IgD-negative memory B cell (primary cell): ENCODE measurements at regions not wholly inside any gene's neighbourhood (a gene's known extent, or its start where the extent isn't known, plus 50 kb on each side); places are given as distances from the start of the nearest gene placed in this dataset.

Experiments used
- H3K27ac Mint-ChIP-seq, 3 donors: one replicate each; pipeline ENCODE4 v1.8.0; 2020 to 2022; ENCODE audit warnings: mild to moderate bottlenecking in 3 of 3, mixed read lengths in 3 of 3, moderate library complexity in 1 of 3
- H3K27me3 Mint-ChIP-seq: one replicate; pipeline ENCODE4 v1.8.0; 2021; ENCODE audit warnings: mixed read lengths
- H3K36me3 Mint-ChIP-seq: one replicate; pipeline ENCODE4 v1.8.0; 2020; ENCODE audit warnings: mild to moderate bottlenecking, mixed read lengths
- H3K4me1 Mint-ChIP-seq, 3 donors: one replicate each; pipeline ENCODE4 v1.8.0; 2020 to 2022; ENCODE audit warnings: mixed read lengths in 3 of 3, mild to moderate bottlenecking in 1 of 3
- H3K4me3 Mint-ChIP-seq, 4 donors: one replicate each; pipeline ENCODE4 v1.8.0; 2020 to 2022; ENCODE audit warnings: mild to moderate bottlenecking in 4 of 4, mixed read lengths in 4 of 4, moderate library complexity in 3 of 4
- H3K9me3 Mint-ChIP-seq, 3 donors: one replicate each; pipeline ENCODE4 v1.8.0; 2020 to 2021; ENCODE audit warnings: mixed read lengths in 3 of 3, mild to moderate bottlenecking in 1 of 3

- Mint-ChIP-seq H3K27ac (no peak overlapping the region), H3K9me3 (peaks cover 0 to 3% (median 3%) of the 10 kb centered on the region in 3 donors), H3K4me1 (no peaks in the 10 kb centered on the region), H3K36me3 (no peaks in the 10 kb centered on the region), H3K4me3 (no peak overlapping the region), H3K27me3 (no peaks in the 10 kb centered on the region)
Observed at GRCh38 chr7:124692425-124692824, 73.2 kb downstream of the GPR37 start.

GRCh38 chr7:124690840-124691239, 74.8 kb downstream of the GPR37 start:
- Mint-ChIP-seq H3K4me3 (no peak overlapping the region), H3K27me3 (no peaks in the 10 kb centered on the region), H3K9me3 (peaks cover 0 to 4% (median 3%) of the 10 kb centered on the region in 3 donors), H3K27ac (no peak overlapping the region), H3K4me1 (no peaks in the 10 kb centered on the region), H3K36me3 (no peaks in the 10 kb centered on the region)

DNA sequence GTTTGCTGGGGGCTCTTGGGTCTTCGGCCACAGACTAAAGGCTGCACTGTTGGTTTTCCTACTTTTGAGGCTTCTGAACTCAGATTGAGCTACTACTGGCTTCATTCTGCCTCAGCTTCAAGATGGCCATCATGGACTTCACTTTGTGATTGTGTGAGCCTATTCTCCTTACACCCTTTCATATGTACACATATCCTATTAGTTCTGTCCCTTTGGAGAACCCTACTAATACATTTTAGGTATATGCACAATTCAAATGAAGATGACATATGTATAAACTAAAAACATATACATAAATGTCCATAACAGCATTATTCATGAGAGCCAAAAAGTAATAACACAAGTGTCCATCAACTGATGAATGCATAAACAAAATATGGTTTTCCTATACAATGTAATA, 75.7 kb downstream of the GPR37 start:
- H3K9me3 Mint-ChIP-seq: peaks cover 0 to 4% (median 3%) of the 10 kb centered on the region in 3 donors
- no peaks in the 10 kb centered on the region for H3K4me1 Mint-ChIP-seq
- H3K27me3 Mint-ChIP-seq: no peaks in the 10 kb centered on the region
- no peak overlapping the region for H3K27ac Mint-ChIP-seq
- H3K4me3 Mint-ChIP-seq: no peak overlapping the region
- H3K36me3 Mint-ChIP-seq: no peaks in the 10 kb centered on the region

- H3K27ac Mint-ChIP-seq: no peak overlapping the region
- H3K27me3 Mint-ChIP-seq: no peaks in the 10 kb centered on the region
- H3K4me3 Mint-ChIP-seq: peak overlapping the region in 1 of 4 donors; percentile 14
- peaks cover 0 to 4% (median 3%) of the 10 kb centered on the region in 3 donors for H3K9me3 Mint-ChIP-seq
- H3K36me3 Mint-ChIP-seq: no peaks in the 10 kb centered on the region
- H3K4me1 Mint-ChIP-seq: no peaks in the 10 kb centered on the region
Observed at GRCh38 chr7:124689523-124689922, 76.1 kb downstream of the GPR37 start.

DNA sequence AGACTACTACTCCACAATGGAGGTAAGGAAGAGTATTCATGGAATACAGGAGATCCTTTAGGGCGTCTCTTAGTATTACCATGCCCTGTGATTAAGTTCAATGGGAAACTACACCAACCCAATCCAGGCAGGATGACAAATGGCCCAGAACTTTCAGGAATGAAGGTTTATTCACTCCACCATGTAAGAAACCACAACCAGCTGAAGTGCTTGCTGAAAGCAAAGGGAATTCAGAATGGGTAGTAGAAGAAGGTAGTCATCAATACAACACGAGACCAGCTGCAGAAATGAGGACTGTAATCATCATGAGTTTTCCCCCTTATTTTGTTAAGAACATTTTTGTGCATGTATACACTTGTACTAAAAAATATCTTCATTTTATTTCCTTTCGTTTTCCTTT, 76.6 kb downstream of the GPR37 start:
- no peak overlapping the region for H3K27ac Mint-ChIP-seq
- H3K4me3 Mint-ChIP-seq: no peak overlapping the region
- H3K36me3 Mint-ChIP-seq: no peaks in the 10 kb centered on the region
- peaks cover 0 to 4% (median 1%) of the 10 kb centered on the region in 3 donors for H3K9me3 Mint-ChIP-seq
- H3K27me3 Mint-ChIP-seq: no peaks in the 10 kb centered on the region
- no peaks in the 10 kb centered on the region for H3K4me1 Mint-ChIP-seq

DNA sequence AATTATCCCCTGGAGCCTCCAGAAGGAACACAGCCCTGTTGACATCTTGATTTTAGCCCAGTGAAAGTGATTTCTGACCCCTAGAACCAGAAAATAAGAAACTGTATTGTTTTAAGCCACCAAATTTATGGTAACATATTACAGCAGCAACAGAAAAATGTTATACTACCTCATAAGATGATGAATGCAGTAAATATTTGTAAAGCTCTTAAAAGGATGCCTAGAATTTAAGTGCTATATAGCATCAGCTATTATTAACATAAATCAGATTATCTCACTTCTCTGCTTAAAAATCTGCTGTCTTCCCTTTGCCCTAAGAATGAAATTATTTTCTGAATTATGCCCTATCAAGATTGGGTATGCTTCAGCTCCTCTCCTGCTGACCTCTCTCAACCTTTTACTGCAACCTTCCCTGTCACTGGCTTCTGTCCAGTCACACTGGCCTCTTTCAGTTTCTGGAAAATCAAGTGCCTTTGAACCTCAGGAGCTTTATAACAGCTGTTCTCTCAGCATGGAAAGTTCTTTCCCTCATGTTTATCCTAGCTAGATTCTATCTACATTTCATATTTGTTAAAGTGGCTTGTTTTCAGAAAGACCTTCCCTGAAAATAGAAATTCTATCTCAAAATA, 78.9 kb downstream of the GPR37 start:
- H3K27me3 Mint-ChIP-seq: no peaks in the 10 kb centered on the region
- H3K4me1 Mint-ChIP-seq: no peaks in the 10 kb centered on the region
- H3K36me3 Mint-ChIP-seq: no peaks in the 10 kb centered on the region

GRCh38 chr7:124681946-124682345, 83.6 kb downstream of the GPR37 start:
- Mint-ChIP-seq H3K36me3 (no peaks in the 10 kb centered on the region), H3K4me3 (no peak overlapping the region), H3K27me3 (no peaks in the 10 kb centered on the region), H3K27ac (no peak overlapping the region), H3K9me3 (peaks cover 0 to 5% (median 0%) of the 10 kb centered on the region in 3 donors), H3K4me1 (no peaks in the 10 kb centered on the region)

More for the DNA sequence above, 78.9 kb downstream of the GPR37 start:
- H3K27ac Mint-ChIP-seq: no peak overlapping the region
- H3K4me3 Mint-ChIP-seq: no peak overlapping the region
- H3K9me3 Mint-ChIP-seq: peaks cover 0 to 6% (median 1%) of the 10 kb centered on the region in 3 donors

DNA sequence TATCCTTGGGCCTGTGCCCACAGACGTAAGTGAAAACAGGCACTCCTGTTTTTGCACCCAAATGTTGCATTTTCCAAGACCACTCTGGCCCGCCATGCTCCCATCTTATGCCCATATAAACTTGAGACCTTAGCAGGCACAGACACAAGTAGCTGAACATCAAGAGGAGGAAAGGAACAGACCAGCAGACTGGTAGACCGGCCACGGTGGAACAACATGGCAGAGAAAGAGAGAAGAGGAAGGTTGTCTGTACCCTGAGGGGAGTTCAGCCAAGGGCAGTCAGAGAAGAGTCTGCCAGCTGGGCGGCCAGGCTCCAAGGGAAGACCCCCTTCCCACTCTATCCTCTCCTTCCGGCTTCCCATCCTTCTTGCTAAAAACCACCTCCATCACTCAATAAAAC, 85.3 kb downstream of the GPR37 start:
- Mint-ChIP-seq H3K36me3 (no peaks in the 10 kb centered on the region), H3K27me3 (no peaks in the 10 kb centered on the region), H3K27ac (no peak overlapping the region)

GRCh38 chr7:124679586-124680225, 85.9 kb downstream of the GPR37 start:
- Mint-ChIP-seq H3K36me3 (no peaks in the 10 kb centered on the region), H3K27me3 (no peaks in the 10 kb centered on the region)

More for the DNA sequence above, 85.3 kb downstream of the GPR37 start:
- H3K4me3 Mint-ChIP-seq: no peak overlapping the region
- peaks cover 0 to 5% (median 0%) of the 10 kb centered on the region in 3 donors for H3K9me3 Mint-ChIP-seq
- H3K4me1 Mint-ChIP-seq: no peaks in the 10 kb centered on the region

DNA sequence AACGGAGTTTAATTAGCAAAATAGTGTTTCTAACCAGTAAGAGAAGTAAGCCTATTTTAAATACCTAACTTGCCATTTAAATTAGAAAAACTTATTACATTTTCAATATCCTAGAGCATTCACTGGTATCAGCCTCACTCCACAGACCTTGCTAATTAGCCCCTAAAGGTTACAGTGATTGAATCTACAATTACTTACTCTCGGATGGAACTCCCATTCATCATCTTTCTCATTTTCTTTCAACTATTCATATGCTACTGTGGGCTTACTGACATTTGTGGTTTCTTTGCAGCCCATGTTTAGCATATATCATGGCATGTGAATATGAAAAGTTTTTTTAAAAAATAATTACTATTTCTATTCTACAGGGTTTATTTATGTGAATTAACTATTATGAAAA, 86.4 kb downstream of the GPR37 start:
- no peak overlapping the region for H3K4me3 Mint-ChIP-seq
- no peak overlapping the region for H3K27ac Mint-ChIP-seq
- no peaks in the 10 kb centered on the region for H3K36me3 Mint-ChIP-seq
- H3K27me3 Mint-ChIP-seq: no peaks in the 10 kb centered on the region
- H3K4me1 Mint-ChIP-seq: no peaks in the 10 kb centered on the region
- peaks cover 0 to 5% (median 0%) of the 10 kb centered on the region in 3 donors for H3K9me3 Mint-ChIP-seq

More at GRCh38 chr7:124679586-124680225, 85.9 kb downstream of the GPR37 start:
- Mint-ChIP-seq H3K27ac (no peak overlapping the region), H3K9me3 (peaks cover 0 to 5% (median 0%) of the 10 kb centered on the region in 3 donors), H3K4me1 (no peaks in the 10 kb centered on the region), H3K4me3 (no peak overlapping the region)

DNA sequence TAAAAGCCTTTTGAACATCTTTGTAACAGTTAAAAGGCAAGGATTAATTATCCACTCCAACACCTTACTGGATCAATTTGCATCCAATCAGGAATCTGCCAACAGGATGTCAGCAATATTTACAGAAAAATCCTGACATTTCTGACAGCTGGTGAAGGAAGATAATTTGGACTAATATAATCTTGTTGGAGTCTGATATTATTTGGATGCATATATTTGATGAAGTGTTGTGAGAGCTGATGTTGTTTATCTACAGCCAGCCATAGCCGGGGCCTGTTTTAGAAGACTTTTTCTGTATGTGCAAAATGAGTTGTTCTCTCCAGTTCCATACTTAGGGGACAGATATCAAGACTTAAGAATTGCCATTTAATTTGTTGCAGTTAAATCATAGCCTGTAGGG, 91.1 kb downstream of the GPR37 start:
- H3K4me3 Mint-ChIP-seq: no peak overlapping the region
- no peak overlapping the region for H3K27ac Mint-ChIP-seq
- no peaks in the 10 kb centered on the region for H3K36me3 Mint-ChIP-seq
- no peaks in the 10 kb centered on the region for H3K4me1 Mint-ChIP-seq
- H3K27me3 Mint-ChIP-seq: no peaks in the 10 kb centered on the region
- no peaks in the 10 kb centered on the region for H3K9me3 Mint-ChIP-seq

DNA sequence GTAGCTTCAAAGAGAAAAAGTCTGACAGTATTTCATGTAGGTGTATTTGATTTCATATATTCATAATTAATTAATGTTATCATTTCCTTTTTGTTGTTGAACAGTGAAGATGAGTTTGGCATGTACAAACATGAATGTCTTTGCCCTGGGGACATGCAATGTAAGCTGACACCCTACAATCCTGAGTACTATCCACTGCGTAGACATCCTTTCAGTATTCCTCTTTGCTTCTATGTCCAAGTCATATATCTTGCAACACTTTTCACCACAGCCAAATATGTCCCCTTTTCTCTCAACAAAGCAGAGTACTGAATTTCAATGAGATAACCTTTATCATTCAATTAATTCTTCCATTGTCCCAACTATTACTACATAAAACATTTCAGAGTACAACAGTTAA, 93.6 kb downstream of the GPR37 start:
- H3K4me1 Mint-ChIP-seq: no peaks in the 10 kb centered on the region
- no peaks in the 10 kb centered on the region for H3K36me3 Mint-ChIP-seq
- H3K27ac Mint-ChIP-seq: no peak overlapping the region
- no peak overlapping the region for H3K4me3 Mint-ChIP-seq
- H3K27me3 Mint-ChIP-seq: no peaks in the 10 kb centered on the region
- H3K9me3 Mint-ChIP-seq: no peaks in the 10 kb centered on the region

GRCh38 chr7:124667312-124668153, 98.1 kb downstream of the GPR37 start:
- no peak overlapping the region for H3K27ac Mint-ChIP-seq
- H3K27me3 Mint-ChIP-seq: no peaks in the 10 kb centered on the region
- no peaks in the 10 kb centered on the region for H3K4me1 Mint-ChIP-seq

DNA sequence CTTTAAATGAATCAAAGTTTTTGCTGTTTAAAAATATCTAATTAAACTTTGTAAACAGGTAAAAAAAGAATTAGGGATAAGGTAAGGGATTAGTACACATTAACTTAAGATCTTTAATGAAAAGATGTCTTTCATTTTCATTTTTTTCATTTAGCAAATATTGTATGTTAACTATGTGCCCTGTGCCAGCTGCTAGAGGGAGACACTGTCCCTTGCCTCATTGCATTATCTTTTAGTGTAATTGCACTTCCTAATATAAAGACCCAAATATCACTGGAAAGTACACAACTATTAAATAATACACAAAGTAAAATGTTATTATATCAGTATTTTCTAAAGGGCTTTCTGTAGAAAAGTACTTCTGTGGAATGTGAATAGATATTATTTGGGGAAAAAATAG, 102.7 kb downstream of the GPR37 start:
- H3K4me3 Mint-ChIP-seq: no peak overlapping the region
- H3K27ac Mint-ChIP-seq: no peak overlapping the region
- no peaks in the 10 kb centered on the region for H3K4me1 Mint-ChIP-seq
- H3K27me3 Mint-ChIP-seq: no peaks in the 10 kb centered on the region
- H3K9me3 Mint-ChIP-seq: no peaks in the 10 kb centered on the region
- H3K36me3 Mint-ChIP-seq: no peaks in the 10 kb centered on the region

More at GRCh38 chr7:124667312-124668153, 98.1 kb downstream of the GPR37 start:
- no peaks in the 10 kb centered on the region for H3K36me3 Mint-ChIP-seq
- no peaks in the 10 kb centered on the region for H3K9me3 Mint-ChIP-seq
- H3K4me3 Mint-ChIP-seq: no peak overlapping the region

GRCh38 chr7:124662372-124662771, 103.2 kb downstream of the GPR37 start:
- Mint-ChIP-seq H3K27me3 (no peaks in the 10 kb centered on the region), H3K9me3 (no peaks in the 10 kb centered on the region), H3K36me3 (no peaks in the 10 kb centered on the region), H3K4me1 (no peaks in the 10 kb centered on the region), H3K4me3 (no peak overlapping the region), H3K27ac (no peak overlapping the region)
